ENCODE measurements at regions not wholly inside any gene's neighbourhood (a gene's known extent, or its start where the extent isn't known, plus 50 kb on each side); places are given as distances from the start of the nearest gene placed in this dataset.

DNA sequence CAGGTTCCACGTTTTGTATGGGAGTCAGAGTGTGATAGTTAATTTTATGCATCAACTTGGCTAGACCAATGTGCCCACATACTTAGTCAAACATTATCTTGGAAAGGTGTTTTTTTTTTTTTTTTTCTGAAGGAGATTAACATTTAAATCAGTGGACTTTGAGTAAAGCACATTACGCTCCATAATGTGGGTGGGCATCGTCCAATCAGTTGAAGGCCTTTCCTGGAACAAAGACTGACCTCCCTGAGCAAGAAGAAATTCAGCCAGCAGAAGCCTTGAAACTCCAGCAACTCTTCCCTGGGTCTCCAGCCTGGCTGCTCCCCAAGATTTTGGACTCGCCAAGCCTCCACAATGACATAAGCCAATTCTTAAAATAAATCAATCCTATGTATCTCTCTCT, 711.4 kb downstream of the MTRR start:
- no peak for TF ChIP-seq CHD2 (IDR thresholded peaks at IDR 0.05; ENCODE audit: low read length)
- TF ChIP-seq RBBP5 (IDR thresholded peaks at IDR 0.05; ENCODE audit: borderline replicate concordance, low read depth, low read length) = no peak
- no peak for TF ChIP-seq TBP (IDR thresholded peaks at IDR 0.05; ENCODE audit: low read depth, low read length)
- TF ChIP-seq NRF1 (IDR thresholded peaks at IDR 0.05; ENCODE audit: low read depth, low read length) = no peak
- TF ChIP-seq BCL11A (IDR thresholded peaks at IDR 0.05; ENCODE audit: low read depth in 2 of 2, low read length in 2 of 2) = no peak
- TF ChIP-seq KDM1A (IDR thresholded peaks at IDR 0.05; ENCODE audit: borderline replicate concordance, low read length) = no peak
- TF ChIP-seq, protein P1, sequence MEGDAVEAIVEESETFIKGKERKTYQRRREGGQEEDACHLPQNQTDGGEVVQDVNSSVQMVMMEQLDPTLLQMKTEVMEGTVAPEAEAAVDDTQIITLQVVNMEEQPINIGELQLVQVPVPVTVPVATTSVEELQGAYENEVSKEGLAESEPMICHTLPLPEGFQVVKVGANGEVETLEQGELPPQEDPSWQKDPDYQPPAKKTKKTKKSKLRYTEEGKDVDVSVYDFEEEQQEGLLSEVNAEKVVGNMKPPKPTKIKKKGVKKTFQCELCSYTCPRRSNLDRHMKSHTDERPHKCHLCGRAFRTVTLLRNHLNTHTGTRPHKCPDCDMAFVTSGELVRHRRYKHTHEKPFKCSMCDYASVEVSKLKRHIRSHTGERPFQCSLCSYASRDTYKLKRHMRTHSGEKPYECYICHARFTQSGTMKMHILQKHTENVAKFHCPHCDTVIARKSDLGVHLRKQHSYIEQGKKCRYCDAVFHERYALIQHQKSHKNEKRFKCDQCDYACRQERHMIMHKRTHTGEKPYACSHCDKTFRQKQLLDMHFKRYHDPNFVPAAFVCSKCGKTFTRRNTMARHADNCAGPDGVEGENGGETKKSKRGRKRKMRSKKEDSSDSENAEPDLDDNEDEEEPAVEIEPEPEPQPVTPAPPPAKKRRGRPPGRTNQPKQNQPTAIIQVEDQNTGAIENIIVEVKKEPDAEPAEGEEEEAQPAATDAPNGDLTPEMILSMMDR (IDR thresholded peaks at IDR 0.05; ENCODE audit: control extremely low read depth in 1 of 3, insufficient read depth in 1 of 3, low read depth in 1 of 3, low read length in 3 of 3) = no peak
- no peak for TF ChIP-seq TCF12 (IDR thresholded peaks at IDR 0.05; ENCODE audit: low read depth, low read length)

Measured in H1 (cell line).